CD4-positive, alpha-beta T cell (primary cell): ENCODE measurements at regions not wholly inside any gene's neighbourhood (a gene's known extent, or its start where the extent isn't known, plus 50 kb on each side); places are given as distances from the start of the nearest gene placed in this dataset.

Source experiments
- ATAC-seq: fragments of 200-7000 bp; cut with Tn5 transposase; one replicate; pipeline ENCODE4 v1.10.0; 2022; ENCODE audit warnings: mild to moderate bottlenecking; ENCODE audit not compliant: poor library complexity
- CTCF ChIA-PET: fragments of 350-600 bp; sonication (Branson Sonifier 250); formaldehyde crosslinking; loops from one replicate; lab custom pipeline; 2021; ENCODE audit warnings: antibody characterized with exemption, inconsistent platforms; lab: Charles Lee
- POLR2A ChIA-PET: fragments of 350-600 bp; sonication (Branson Sonifier 250); formaldehyde crosslinking; loops from one replicate; lab custom pipeline; 2021; ENCODE audit warnings: antibody characterized with exemption, inconsistent platforms; lab: Charles Lee
- DNase-seq, 14 experiments: peaks; one replicate each; pipeline ENCODE4 v3.0.0-alpha.2; 2013 to 2020; ENCODE audit warnings: mixed read lengths in 2 of 14
- H3K27ac ChIP-seq, 2 donors: one replicate each; pipeline versions ENCODE4 v1.5.1 to v1.7.0; 2013; ENCODE audit warnings: low read length in 2 of 2, low read depth in 1 of 2, mild to moderate bottlenecking in 1 of 2
- H3K27me3 ChIP-seq, 2 experiments: 1 replicate in 1 of 2; 2 replicates in 1 of 2; pipeline versions ENCODE4 v1.6.1 to v1.7.0; 2013; ENCODE audit warnings: low read length in 2 of 2, control low read depth in 1 of 2, mild to moderate bottlenecking in 1 of 2, moderate library complexity in 1 of 2; ENCODE audit not compliant: insufficient read depth in 2 of 2, control insufficient read depth in 1 of 2
- H3K36me3 ChIP-seq: one replicate; pipeline ENCODE4 v1.6.1; 2013; ENCODE audit warnings: low read length, control low read depth; ENCODE audit not compliant: insufficient read depth
- H3K4me1 ChIP-seq: one replicate; pipeline ENCODE4 v1.6.1; 2013; ENCODE audit warnings: low read length, control low read depth; ENCODE audit not compliant: insufficient read depth
- H3K4me3 ChIP-seq: one replicate; pipeline ENCODE4 v1.5.1; 2013; ENCODE audit warnings: mild to moderate bottlenecking, low read length, moderate library complexity
- H3K9me3 ChIP-seq, 2 experiments: 1 replicate in 1 of 2; 2 replicates in 1 of 2; pipeline versions ENCODE4 v1.6.1 to v1.7.0; 2013; ENCODE audit warnings: low read length in 2 of 2, mild to moderate bottlenecking in 2 of 2, control low read depth in 1 of 2, moderate library complexity in 1 of 2; ENCODE audit not compliant: control insufficient read depth in 1 of 2, insufficient read depth in 1 of 2
- H3K27ac Mint-ChIP-seq: one replicate; pipeline ENCODE4 v1.8.0; 2020; ENCODE audit warnings: mixed read lengths
- H3K27me3 Mint-ChIP-seq: one replicate; pipeline ENCODE4 v1.8.0; 2021; ENCODE audit warnings: mixed read lengths
- H3K36me3 Mint-ChIP-seq: one replicate; pipeline ENCODE4 v1.8.0; 2021; ENCODE audit warnings: low read depth, mixed read lengths
- H3K4me1 Mint-ChIP-seq: one replicate; pipeline ENCODE4 v1.8.0; 2021; ENCODE audit warnings: low read depth, mixed read lengths
- H3K4me3 Mint-ChIP-seq: one replicate; pipeline ENCODE4 v1.8.0; 2020; ENCODE audit warnings: mild to moderate bottlenecking, mixed read lengths
- H3K9me3 Mint-ChIP-seq: one replicate; pipeline ENCODE4 v1.8.0; 2020; ENCODE audit warnings: mixed read lengths
- CTCF ChIP-seq: fragments of 200-600 bp; IDR thresholded peaks from one replicate; pipeline ENCODE4 v1.8.0; 2022; ENCODE audit warnings: antibody characterized with exemption, mild to moderate bottlenecking
- intact Hi-C, 2 experiments: fragments of 100-400 bp; cut with DNase I in 1 of 2; cut with micrococcal nuclease in 1 of 2; formaldehyde crosslinking; loops; one replicate each; pipeline versions ENCODE4 v1.15.1 to v1.9.0; 2023 to 2025; cut with DNase I, micrococcal nuclease

GRCh38 chr12:90181216-90181615 lies 472.6 kb upstream of the ATP2B1 start:
- Histone ChIP-seq H3K27ac (no peak overlapping the region), H3K4me3 (no peak overlapping the region), H3K9me3 (peaks cover 0 to 10% of the 10 kb centered on the region in 2 experiments), H3K4me1 (no peaks in the 10 kb centered on the region), H3K36me3 (no peaks in the 10 kb centered on the region), H3K27me3 (no peaks in the 10 kb centered on the region)
- Mint-ChIP-seq H3K4me3 (no peak overlapping the region), H3K27me3 (no peaks in the 10 kb centered on the region), H3K36me3 (no peaks in the 10 kb centered on the region), H3K4me1 (no peaks in the 10 kb centered on the region), H3K9me3 (no peaks in the 10 kb centered on the region), H3K27ac (no peak overlapping the region)
- POLR2A ChIA-PET = no interaction called here
- intact Hi-C loops = no loop called here
- CTCF ChIA-PET = interaction anchor here (1.4 kb wide), 1 partner anchor 10 kb away, joined by 4 read pairs; no protein-coding TSS in a partner anchor
- no peak for DNase-seq
- ATAC-seq = no peak
- TF ChIP-seq CTCF = no peak

GRCh38 chr12:90174956-90175355 lies 466.3 kb upstream of the ATP2B1 start:
- Histone ChIP-seq H3K4me1 (no peaks in the 10 kb centered on the region), H3K9me3 (no peaks in the 10 kb centered on the region), H3K27me3 (no peaks in the 10 kb centered on the region), H3K36me3 (no peaks in the 10 kb centered on the region), H3K27ac (no peak overlapping the region), H3K4me3 (no peak overlapping the region)
- Mint-ChIP-seq H3K4me1 (no peaks in the 10 kb centered on the region), H3K27ac (no peak overlapping the region), H3K9me3 (no peaks in the 10 kb centered on the region), H3K4me3 (no peak overlapping the region), H3K27me3 (no peaks in the 10 kb centered on the region), H3K36me3 (no peaks in the 10 kb centered on the region)
- no peak for TF ChIP-seq CTCF
- POLR2A ChIA-PET = no interaction called here
- no peak for ATAC-seq
- no peak for DNase-seq
- CTCF ChIA-PET = interaction anchor here (0.9 kb wide), 1 partner anchor 35 kb away, joined by 3 read pairs; no protein-coding TSS in a partner anchor
- intact Hi-C loops = no loop called here

- CTCF ChIA-PET = no interaction called here
- no peak for TF ChIP-seq CTCF
- no peak overlapping the region for H3K4me3 ChIP-seq
- no peaks in the 10 kb centered on the region for H3K36me3 ChIP-seq
- Mint-ChIP-seq H3K27ac (no peak overlapping the region), H3K36me3 (no peaks in the 10 kb centered on the region), H3K4me1 (no peaks in the 10 kb centered on the region), H3K9me3 (no peaks in the 10 kb centered on the region), H3K4me3 (no peak overlapping the region), H3K27me3 (no peaks in the 10 kb centered on the region)
- POLR2A ChIA-PET = no interaction called here
- H3K9me3 ChIP-seq = no peaks in the 10 kb centered on the region
- H3K27me3 ChIP-seq = no peaks in the 10 kb centered on the region
- H3K4me1 ChIP-seq = no peaks in the 10 kb centered on the region
- no peak overlapping the region for H3K27ac ChIP-seq
- intact Hi-C loops = no loop called here
- DNase-seq = no peak
- no peak for ATAC-seq
Observed at GRCh38 chr12:90174198-90174510, 465.5 kb upstream of the ATP2B1 start.
